A549 (cell line): ENCODE measurements at regions not wholly inside any gene's neighbourhood (a gene's known extent, or its start where the extent isn't known, plus 50 kb on each side); places are given as distances from the start of the nearest gene placed in this dataset.

Experiments used
- ATAC-seq, 2 experiments: fragments of 200-7000 bp in 1 of 2; fragments of >200 bp in 1 of 2; cut with Nextera tagmentation in 1 of 2; cut with Tn5 transposase in 1 of 2; 3 replicates each; pipeline versions ENCODE4 v1.8.0 to v1.9.1; 2018 to 2020; ENCODE audit warnings: mild to moderate bottlenecking in 1 of 2, moderate library complexity in 1 of 2
- CTCF ChIA-PET: fragments of 300-600 bp; sonication (Branson Sonifier 250); formaldehyde crosslinking; extraction: SDS; loops from one replicate; lab custom pipeline; 2021; ENCODE audit warnings: antibody characterized with exemption, inconsistent platforms; lab: Yijun Ruan, JAX
- POLR2A ChIA-PET: fragments of 350-600 bp; formaldehyde crosslinking; extraction: SDS; loops from one replicate; lab custom pipeline; 2021; ENCODE audit warnings: antibody characterized with exemption, inconsistent platforms; lab: Yijun Ruan, JAX
- DNase-seq, 2 experiments: peaks; one replicate each; pipeline versions ENCODE4 v3.0.0 to v3.0.0-alpha.2; 2011 to 2016; ENCODE audit warnings: low read depth in 1 of 2, low spot score in 1 of 2
- FAIRE-seq: peaks from 2 replicates; lab custom pipeline; 2011; peaks lifted over from hg19 to GRCh38; lab: Jason Lieb, UNC
- H3K27ac ChIP-seq, 2 experiments: fragments of >200 bp; sonication (Bioruptor Twin); formaldehyde crosslinking; 3 replicates each; pipeline ENCODE4 v1.5.1; 2016 to 2017
- H3K4me1 ChIP-seq: fragments of >200 bp; sonication (Bioruptor Twin); formaldehyde crosslinking; 3 replicates; pipeline ENCODE4 v1.6.1; 2016
- H3K4me2 ChIP-seq: fragments of >200 bp; sonication (Bioruptor Twin); formaldehyde crosslinking; 3 replicates; pipeline ENCODE4 v1.6.1; 2016
- H3K4me3 ChIP-seq: fragments of >200 bp; sonication (Bioruptor Twin); formaldehyde crosslinking; 3 replicates; pipeline ENCODE4 v1.5.1; 2016
- H3K9me3 ChIP-seq: fragments of >200 bp; sonication (Bioruptor Twin); formaldehyde crosslinking; 3 replicates; pipeline ENCODE4 v1.6.1; 2016
- ATOH8 ChIP-seq: fragments of 250-450 bp; sonication (Bioruptor Pico); IDR thresholded peaks from 2 replicates; pipeline ENCODE4 v1.5.0; 2020; ENCODE audit warnings: low read depth, mild to moderate bottlenecking, moderate library complexity
- BCL3 ChIP-seq: fragments of >200 bp; sonication (Bioruptor Twin); formaldehyde crosslinking; IDR thresholded peaks from 3 replicates; pipeline ENCODE4 v1.6.1; 2016
- BHLHE40 ChIP-seq: IDR thresholded peaks from 2 replicates; pipeline ENCODE4 v1.6.1; 2012; ENCODE audit warnings: low read depth, low read length, inconsistent platforms
- CBX8 ChIP-seq: fragments of 200-600 bp; sonication (generic); IDR thresholded peaks from 2 replicates; pipeline ENCODE4 v1.6.1; 2016
- CHD2 ChIP-seq: fragments of 150-350 bp; IDR thresholded peaks from 2 replicates; pipeline ENCODE4 v1.6.1; 2014; ENCODE audit warnings: low read length; ENCODE audit not compliant: partially characterized antibody
- CHD4 ChIP-seq: fragments of 200-600 bp; sonication (generic); IDR thresholded peaks from 2 replicates; pipeline ENCODE4 v1.6.1; 2016; ENCODE audit warnings: antibody characterized with exemption, mild to moderate bottlenecking, borderline replicate concordance
- E2F6 ChIP-seq: IDR thresholded peaks from 2 replicates; pipeline ENCODE4 v1.6.1; 2012; ENCODE audit warnings: low read depth, borderline replicate concordance
- EHF ChIP-seq: fragments of 250-450 bp; sonication (Bioruptor Pico); IDR thresholded peaks from 2 replicates; pipeline ENCODE4 v1.5.0; 2020; ENCODE audit warnings: mild to moderate bottlenecking
- EHMT2 ChIP-seq: fragments of 200-600 bp; sonication (generic); IDR thresholded peaks from 2 replicates; pipeline ENCODE4 v1.6.1; 2016; ENCODE audit warnings: antibody characterized with exemption, low read depth, mild to moderate bottlenecking, moderate library complexity
- FOSB ChIP-seq: fragments of 250-450 bp; sonication (Bioruptor Pico); IDR thresholded peaks from 2 replicates; pipeline ENCODE4 v1.5.0; 2020; ENCODE audit warnings: mild to moderate bottlenecking, moderate library complexity
- FOXS1 ChIP-seq: fragments of 250-450 bp; sonication (Bioruptor Pico); IDR thresholded peaks from 2 replicates; pipeline ENCODE4 v1.5.0; 2020; ENCODE audit warnings: mild to moderate bottlenecking, moderate library complexity
- GATA3 ChIP-seq: IDR thresholded peaks from 2 replicates; pipeline ENCODE4 v1.6.1; 2012; ENCODE audit warnings: borderline replicate concordance
- HES2 ChIP-seq: fragments of >200 bp; sonication (Bioruptor Twin); formaldehyde crosslinking; IDR thresholded peaks from 2 replicates; pipeline ENCODE4 v1.6.1; 2016
- HEYL ChIP-seq: fragments of 250-450 bp; sonication (Bioruptor Pico); IDR thresholded peaks from 2 replicates; pipeline ENCODE4 v1.8.0; 2021; ENCODE audit warnings: mild to moderate bottlenecking, moderate library complexity
- HMGXB4 ChIP-seq: fragments of 250-450 bp; sonication (Bioruptor Pico); IDR thresholded peaks from 2 replicates; pipeline ENCODE4 v1.5.0; 2021; ENCODE audit warnings: mild to moderate bottlenecking, moderate library complexity, borderline replicate concordance
- JUN ChIP-seq, 2 experiments: fragments of >200 bp; sonication (Bioruptor Twin); formaldehyde crosslinking; IDR thresholded peaks; 2 replicates in 1 of 2; 3 replicates in 1 of 2; pipeline ENCODE4 v1.6.1; 2016 to 2017
- JUNB ChIP-seq: fragments of >200 bp; sonication (Bioruptor Twin); formaldehyde crosslinking; IDR thresholded peaks from 2 replicates; pipeline ENCODE4 v1.6.1; 2016
- KDM1A ChIP-seq: fragments of 200-600 bp; sonication (generic); IDR thresholded peaks from 2 replicates; pipeline ENCODE4 v1.6.1; 2016; ENCODE audit warnings: low read depth, mild to moderate bottlenecking
- KDM5A ChIP-seq: fragments of 200-600 bp; sonication (generic); IDR thresholded peaks from 2 replicates; pipeline ENCODE4 v1.6.1; 2016; ENCODE audit warnings: antibody characterized with exemption, mild to moderate bottlenecking
- MAFK ChIP-seq: fragments of 450-650 bp; IDR thresholded peaks from 2 replicates; pipeline ENCODE4 v1.6.1; 2014; ENCODE audit not compliant: partially characterized antibody
- MAX ChIP-seq: IDR thresholded peaks from 2 replicates; pipeline ENCODE4 v1.6.1; 2012
- NFE2L2 ChIP-seq: fragments of 150-350 bp; conservative IDR thresholded peaks from 2 replicates; pipeline ENCODE4 v1.6.1; 2014; ENCODE audit warnings: low read length
- NR3C1 ChIP-seq: fragments of >200 bp; sonication (Bioruptor Twin); formaldehyde crosslinking; IDR thresholded peaks from 3 replicates; pipeline ENCODE4 v1.6.1; 2017
- POLR2A ChIP-seq: IDR thresholded peaks from 2 replicates; pipeline ENCODE4 v1.6.1; 2012; ENCODE audit warnings: mild to moderate bottlenecking, low read length
- RAD21 ChIP-seq, 2 experiments: fragments of >200 bp in 1 of 2; sonication (Bioruptor Twin) in 1 of 2; formaldehyde crosslinking in 1 of 2; IDR thresholded peaks in 1 of 2; conservative IDR thresholded peaks in 1 of 2; 2 replicates in 1 of 2; 3 replicates in 1 of 2; pipeline ENCODE4 v1.6.1; 2012 to 2018; ENCODE audit warnings: inconsistent platforms in 1 of 2
- RFX5 ChIP-seq: fragments of 450-650 bp; IDR thresholded peaks from 2 replicates; pipeline ENCODE4 v1.7.1; 2014; ENCODE audit warnings: antibody characterized with exemption, mild to moderate bottlenecking, moderate library complexity
- SMC3 ChIP-seq: fragments of >200 bp; sonication (Bioruptor Twin); formaldehyde crosslinking; IDR thresholded peaks from 3 replicates; pipeline ENCODE4 v1.6.1; 2018; ENCODE audit warnings: inconsistent platforms
- TFCP2L1 ChIP-seq: fragments of 250-450 bp; sonication (Bioruptor Pico); IDR thresholded peaks from 2 replicates; pipeline ENCODE4 v1.5.0; 2021; ENCODE audit warnings: mild to moderate bottlenecking
- USF2 ChIP-seq: fragments of 450-650 bp; IDR thresholded peaks from 2 replicates; pipeline ENCODE4 v1.6.1; 2014; ENCODE audit warnings: antibody characterized with exemption
- ZFP36 ChIP-seq: fragments of 450-650 bp; IDR thresholded peaks from 2 replicates; pipeline ENCODE4 v1.6.1; 2014; ENCODE audit warnings: borderline replicate concordance; ENCODE audit not compliant: partially characterized antibody
- ZSCAN20 ChIP-seq: fragments of 250-450 bp; sonication (Bioruptor Pico); IDR thresholded peaks from 2 replicates; pipeline ENCODE4 v1.8.0; 2022; ENCODE audit warnings: mild to moderate bottlenecking, moderate library complexity
- WGBS: methylation state at CpG from one replicate; pipeline ENCODE4 v1.1.6; 2017; ENCODE audit errors: missing lambda C conversion rate; 5-methylcytosine and 5-hydroxymethylcytosine counted together

- no peaks in the 10 kb centered on the region for H3K4me1 ChIP-seq
- H3K4me2 ChIP-seq, result no peak overlapping the region
- DNase-seq (no peak), ATAC-seq (no peak), FAIRE-seq (no peak)
- TF ChIP-seq USF2 (no peak), NFE2L2 (no peak), HEYL (no peak), CBX8 (no peak), SMC3 (no peak), CHD2 (no peak), EHF (CRISPR knock-in tag) (no peak), FOXS1 (no peak), TFCP2L1 (CRISPR knock-in tag) (no peak), MAX (no peak)
- no peaks in the 10 kb centered on the region for H3K9me3 ChIP-seq
- CTCF ChIA-PET, result interaction anchor here (1.3 to 15.6 kb wide), 3 partner anchors 10 to 511 kb away, joined by 4 to 245 read pairs (median 44); no protein-coding TSS in a partner anchor
- POLR2A ChIA-PET, result no interaction called here
- no peak overlapping the region for H3K4me3 ChIP-seq
- H3K27ac ChIP-seq, result no peak overlapping the region
- WGBS, result 90% methylated on average over 3 of the region's 3 CpGs
Observed at GRCh38 chr11:33980897-33981296, 70.6 kb upstream of the CAPRIN1 start.

GRCh38 chr11:33978376-33978775 is 73.2 kb upstream of the CAPRIN1 start:
- ChIA-PET CTCF (interaction anchor here (0.8 to 15.6 kb wide), 7 partner anchors 10 to 379 kb away, joined by 3 to 245 read pairs (median 9); partner anchors contain the start of gene ABTB2), POLR2A (no interaction called here)
- WGBS, result 71% methylated on average over 6 of the region's 6 CpGs
- TF ChIP-seq POLR2A, result no peak
- no peak for TF ChIP-seq HES2
- no peak for TF ChIP-seq ZSCAN20 (CRISPR knock-in tag)
- no peak for TF ChIP-seq CHD4
- TF ChIP-seq JUNB, result no peak
- no peak for TF ChIP-seq BHLHE40
- no peak for TF ChIP-seq MAFK
- no peak for TF ChIP-seq NR3C1
- no peak for TF ChIP-seq HMGXB4
- TF ChIP-seq CBX8, result no peak
- TF ChIP-seq RFX5, result no peak
- no peak for TF ChIP-seq RAD21 (conservative IDR thresholded peaks at IDR 0.05 in 1 of 2, IDR thresholded peaks at IDR 0.05 in 1 of 2)
- TF ChIP-seq E2F6, result no peak
- FAIRE-seq (no peak), DNase-seq (no peak), ATAC-seq (no peak)
- Histone ChIP-seq H3K27ac (no peak overlapping the region), H3K9me3 (no peaks in the 10 kb centered on the region), H3K4me1 (no peaks in the 10 kb centered on the region), H3K4me3 (no peak overlapping the region), H3K4me2 (no peak overlapping the region)

GRCh38 chr11:33977676-33978075 is 73.9 kb upstream of the CAPRIN1 start:
- POLR2A ChIA-PET, result no interaction called here
- Histone ChIP-seq H3K27ac (no peak overlapping the region), H3K4me3 (no peak overlapping the region), H3K4me1 (no peaks in the 10 kb centered on the region), H3K9me3 (no peaks in the 10 kb centered on the region), H3K4me2 (no peak overlapping the region)
- FAIRE-seq (no peak), ATAC-seq (no peak), DNase-seq (no peak)
- CTCF ChIA-PET, result interaction anchor here (0.9 to 15.6 kb wide), 6 partner anchors 10 to 170 kb away, joined by 3 to 245 read pairs (median 14); no protein-coding TSS in a partner anchor
- 80% methylated on average over 4 of the region's 4 CpGs for WGBS
- TF ChIP-seq BCL3 (no peak), ZFP36 (no peak), GATA3 (no peak), KDM1A (no peak), ATOH8 (CRISPR knock-in tag) (no peak), KDM5A (no peak), HEYL (no peak), FOSB (CRISPR knock-in tag) (no peak), TFCP2L1 (CRISPR knock-in tag) (no peak), EHMT2 (no peak), JUN (IDR thresholded peaks at IDR 0.05) (no peak), FOXS1 (no peak), USF2 (no peak)
